GM12892 (cell line): ENCODE measurements at regions not wholly inside any gene's neighbourhood (a gene's known extent, or its start where the extent isn't known, plus 50 kb on each side); places are given as distances from the start of the nearest gene placed in this dataset.

Experiments used
- POLR2A ChIP-seq: IDR thresholded peaks from 2 replicates; pipeline ENCODE4 v1.6.1; 2011; ENCODE audit warnings: low read depth, low read length, control low read depth
- POLR2AphosphoS5 ChIP-seq: IDR thresholded peaks from 2 replicates; pipeline ENCODE4 v1.6.1; 2011; ENCODE audit warnings: low read depth, low read length, control low read depth
- TAF1 ChIP-seq: IDR thresholded peaks from 2 replicates; pipeline ENCODE4 v1.6.1; 2011; ENCODE audit warnings: low read depth, mild to moderate bottlenecking, control low read depth, low read length, borderline replicate concordance

GRCh38 chr5:4156889-4157288, 561.3 kb downstream of the IRX1 start:
- TF ChIP-seq POLR2AphosphoS5 (no peak), POLR2A (no peak), TAF1 (no peak)
